Upper lobe of left lung (tissue), 6 donors: ENCODE measurements at regions not wholly inside any gene's neighbourhood (a gene's known extent, or its start where the extent isn't known, plus 50 kb on each side); places are given as distances from the start of the nearest gene placed in this dataset.
"Not testable (repeated sequence)": the region's sequence is repeated elsewhere in the genome, so short reads cannot be mapped to it uniquely, and the experiment has no call there.

Source experiments
- ATAC-seq, 2 donors: fragments of 200-7000 bp; cut with Tn5 transposase; one replicate each; pipeline ENCODE4 v1.9.1; 2022; ENCODE audit warnings: mild to moderate bottlenecking in 2 of 2, moderate library complexity in 2 of 2; ENCODE audit not compliant: low FRiP score in 2 of 2
- DNase-seq, 2 donors: peaks; one replicate each; pipeline ENCODE4 v3.0.0-alpha.2; 2019 to 2020
- H3K27ac ChIP-seq, 4 donors: fragments of 200-600 bp; sonication (generic); one replicate each; pipeline ENCODE4 v1.5.1; 2016 to 2019
- H3K27me3 ChIP-seq, 4 donors: fragments of 200-600 bp; sonication (generic); one replicate each; pipeline ENCODE4 v1.5.1; 2017 to 2019
- H3K36me3 ChIP-seq, 4 donors: fragments of 200-600 bp; sonication (generic); one replicate each; pipeline ENCODE4 v1.5.1; 2016 to 2019
- H3K4me1 ChIP-seq, 4 donors: fragments of 200-600 bp; sonication (generic); one replicate each; pipeline ENCODE4 v1.5.1; 2018 to 2019
- H3K4me3 ChIP-seq, 4 donors: fragments of 200-600 bp; sonication (generic); one replicate each; pipeline ENCODE4 v1.5.1; 2017 to 2019; ENCODE audit warnings: mild to moderate bottlenecking in 2 of 4, moderate library complexity in 1 of 4
- H3K9me3 ChIP-seq, 4 donors: fragments of 200-600 bp; sonication (generic); one replicate each; pipeline ENCODE4 v1.5.1; 2018 to 2019
- CTCF ChIP-seq, 6 experiments: fragments of 450-650 bp in 4 of 6; fragments of 200-600 bp in 2 of 6; sonication (generic) in 2 of 6; IDR thresholded peaks; one replicate each; pipeline ENCODE4 v1.5.1; 2016 to 2019; ENCODE audit warnings: antibody characterized with exemption in 6 of 6
- EP300 ChIP-seq, 4 donors: sonication (generic); formaldehyde crosslinking; IDR thresholded peaks; one replicate each; pipeline ENCODE4 v1.5.1; 2017; ENCODE audit warnings: antibody characterized with exemption in 4 of 4, control low read depth in 2 of 4
- POLR2A ChIP-seq, 4 donors: fragments of 450-650 bp; IDR thresholded peaks; one replicate each; pipeline ENCODE4 v1.5.1; 2016 to 2017; ENCODE audit warnings: antibody characterized with exemption in 4 of 4, mild to moderate bottlenecking in 2 of 4
- POLR2AphosphoS5 ChIP-seq, 2 donors: sonication (generic); formaldehyde crosslinking; IDR thresholded peaks; one replicate each; pipeline ENCODE4 v1.5.1; 2017; ENCODE audit warnings: antibody characterized with exemption in 2 of 2
- WGBS, 2 donors: methylation state at CpG; one replicate each; pipeline ENCODE4 v1.1.5; 2017 to 2018; 5-methylcytosine and 5-hydroxymethylcytosine counted together
- donor health status: DM: no; HTN: no; CAD: no; lungs with moderate emphysema.
- donor health status: DM: no; HTN: yes; CAD: no; lungs with severe emphysema.

GRCh38 chr20:57773059-57773815 lies 63.4 kb upstream of the PMEPA1 start:
- TF ChIP-seq CTCF (IDR thresholded peaks at IDR 0.05) (no peak), EP300 (IDR thresholded peaks at IDR 0.05) (no peak), POLR2A (IDR thresholded peaks at IDR 0.05) (no peak), POLR2AphosphoS5 (IDR thresholded peaks at IDR 0.05) (no peak)
- Histone ChIP-seq H3K9me3 (no peaks in the 10 kb centered on the region), H3K4me1 (peaks cover 0 to 19% (median 7%) of the 10 kb centered on the region in 4 donors), H3K36me3 (no peaks in the 10 kb centered on the region), H3K27me3 (no peaks in the 10 kb centered on the region), H3K27ac (no peak overlapping the region), H3K4me3 (no peak overlapping the region)
- ATAC-seq (no peak), DNase-seq (peak in 1 of 2 donors; percentile 8)
- 93 to 96% methylated on average over 9 of the region's 9 CpGs for WGBS, 2 donors

DNA sequence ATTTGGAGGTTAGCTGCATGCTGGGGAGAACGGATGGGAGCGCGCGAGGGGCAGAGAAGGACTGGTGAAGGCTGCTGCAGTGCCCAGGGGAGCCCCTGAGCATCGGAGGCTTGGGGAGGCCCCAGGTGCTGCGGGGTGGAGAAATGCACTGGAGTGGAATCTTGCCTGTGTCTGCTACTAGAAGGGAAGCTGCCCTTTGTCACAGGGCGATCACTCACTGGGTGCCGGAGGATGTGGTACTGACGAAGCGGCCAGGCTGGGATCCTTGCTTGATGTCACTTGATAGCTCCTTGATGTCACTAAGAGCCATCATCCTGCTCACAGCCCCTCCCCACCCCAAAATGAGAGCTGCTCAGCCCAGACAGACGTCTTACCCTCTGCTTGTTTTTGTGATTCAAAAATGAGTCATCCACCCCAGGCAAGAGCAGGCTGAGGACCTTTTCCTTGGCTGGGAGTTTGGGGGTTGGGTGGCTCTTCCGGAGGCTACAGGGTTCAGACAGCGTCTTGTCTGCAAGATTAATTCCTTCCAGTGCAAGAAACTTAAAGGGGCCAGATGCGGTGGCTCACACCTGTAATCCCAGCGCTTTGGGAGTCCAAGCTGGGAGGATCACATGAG lies 62.6 kb upstream of the PMEPA1 start:
- ATAC-seq: peak in 1 of 2 donors; percentile 66
- H3K9me3 ChIP-seq: no peaks in the 10 kb centered on the region
- H3K27me3 ChIP-seq: no peaks in the 10 kb centered on the region
- H3K4me1 ChIP-seq: peaks cover 0 to 19% (median 7%) of the 10 kb centered on the region in 4 donors
- WGBS, 2 donors: 72 to 78% methylated on average over 15 of the region's 15 CpGs
- no peak overlapping the region for H3K27ac ChIP-seq
- H3K4me3 ChIP-seq: no peak overlapping the region
- DNase-seq: peak in 1 of 2 donors; percentile 34
- TF ChIP-seq POLR2AphosphoS5 (IDR thresholded peaks at IDR 0.05): no peak
- no peak for TF ChIP-seq EP300 (IDR thresholded peaks at IDR 0.05)
- H3K36me3 ChIP-seq: no peaks in the 10 kb centered on the region

GRCh38 chr20:57770852-57771720 lies 61.3 kb upstream of the PMEPA1 start:
- ATAC-seq: peak; percentile 24 to 65
- Histone ChIP-seq H3K36me3 (no peaks in the 10 kb centered on the region), H3K27me3 (no peaks in the 10 kb centered on the region), H3K27ac (no peak overlapping the region), H3K4me3 (no peak overlapping the region), H3K4me1 (peaks cover 0 to 19% (median 7%) of the 10 kb centered on the region in 4 donors), H3K9me3 (no peaks in the 10 kb centered on the region)
- WGBS, 2 donors: 72 to 73% methylated on average over 15 of the region's 15 CpGs
- peak in 1 of 2 donors; percentile 23 for DNase-seq
- TF ChIP-seq POLR2A (IDR thresholded peaks at IDR 0.05) (no peak), CTCF (IDR thresholded peaks at IDR 0.05) (no peak), EP300 (IDR thresholded peaks at IDR 0.05) (no peak)

DNA sequence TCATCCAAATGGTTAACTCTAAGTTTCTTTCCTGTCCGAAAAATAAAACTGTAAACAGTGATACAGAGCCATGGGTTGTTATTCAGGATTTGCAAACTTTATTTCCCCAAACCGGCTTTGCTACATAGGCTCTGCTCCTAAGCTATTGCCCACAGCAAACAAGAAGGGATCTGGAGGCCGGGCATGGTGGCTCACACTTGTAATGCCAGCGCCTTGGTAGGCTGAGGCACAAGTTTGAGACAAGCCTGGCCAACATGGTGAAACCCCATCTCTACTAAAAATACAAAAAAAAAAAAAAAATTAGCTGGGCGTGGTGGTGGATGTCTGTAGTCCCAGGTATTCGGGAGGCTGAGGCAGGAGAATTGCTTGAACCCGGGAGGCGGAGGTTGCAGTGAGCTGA lies 60.6 kb upstream of the PMEPA1 start:
- H3K4me1 ChIP-seq: peaks cover 0 to 19% (median 7%) of the 10 kb centered on the region in 4 donors
- ATAC-seq, H3K4me3 ChIP-seq, H3K27me3 ChIP-seq, H3K9me3 ChIP-seq, H3K36me3 ChIP-seq, DNase-seq, H3K27ac ChIP-seq: not testable (repeated sequence)
- 79 to 84% methylated on average over 8 of the region's 8 CpGs for WGBS, 2 donors

- no peaks in the 10 kb centered on the region for H3K27me3 ChIP-seq
- no peak for TF ChIP-seq POLR2A (IDR thresholded peaks at IDR 0.05)
- no peak for TF ChIP-seq POLR2AphosphoS5 (IDR thresholded peaks at IDR 0.05)
- no peak for TF ChIP-seq CTCF (IDR thresholded peaks at IDR 0.05)
- TF ChIP-seq EP300 (IDR thresholded peaks at IDR 0.05): no peak
- H3K4me3 ChIP-seq: no peak overlapping the region
- H3K4me1 ChIP-seq: peaks cover 0 to 19% (median 7%) of the 10 kb centered on the region in 4 donors
- H3K36me3 ChIP-seq: no peaks in the 10 kb centered on the region
- no peaks in the 10 kb centered on the region for H3K9me3 ChIP-seq
- H3K27ac ChIP-seq: no peak overlapping the region
- DNase-seq (no peak), ATAC-seq (no peak)
- WGBS, 2 donors: 45 to 62% methylated on average over 5 of the region's 5 CpGs
These were observed 59.9 kb upstream of the PMEPA1 start for GRCh38 chr20:57769756-57770155.
